ENCODE measurements at regions not wholly inside any gene's neighbourhood (a gene's known extent, or its start where the extent isn't known, plus 50 kb on each side); places are given as distances from the start of the nearest gene placed in this dataset.

DNA sequence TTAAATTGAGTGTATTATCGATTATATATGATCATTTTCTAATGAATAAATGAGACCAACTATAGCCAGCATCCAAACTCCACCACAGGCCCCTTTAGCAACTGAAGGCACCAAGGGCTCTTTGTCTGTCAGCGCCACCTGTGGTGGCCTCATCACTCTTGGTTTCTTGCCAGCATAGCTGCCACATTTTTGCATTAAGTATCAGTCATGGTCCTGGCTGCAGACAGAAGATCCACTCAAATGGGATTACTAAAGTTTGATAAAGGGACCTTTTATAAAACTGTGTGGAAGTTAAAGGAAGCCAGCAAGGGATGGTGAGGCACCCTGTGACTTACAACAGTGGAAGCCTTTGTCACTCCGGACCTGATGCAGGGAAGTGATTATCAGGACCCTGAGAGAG, 162.9 kb downstream of the C6orf118 start:
- no peak for TF ChIP-seq RAD21 (IDR thresholded peaks at IDR 0.05; ENCODE audit: low read depth)
- TF ChIP-seq TCF12 (IDR thresholded peaks at IDR 0.05; ENCODE audit: low read depth) = no peak
- TF ChIP-seq, protein P1, sequence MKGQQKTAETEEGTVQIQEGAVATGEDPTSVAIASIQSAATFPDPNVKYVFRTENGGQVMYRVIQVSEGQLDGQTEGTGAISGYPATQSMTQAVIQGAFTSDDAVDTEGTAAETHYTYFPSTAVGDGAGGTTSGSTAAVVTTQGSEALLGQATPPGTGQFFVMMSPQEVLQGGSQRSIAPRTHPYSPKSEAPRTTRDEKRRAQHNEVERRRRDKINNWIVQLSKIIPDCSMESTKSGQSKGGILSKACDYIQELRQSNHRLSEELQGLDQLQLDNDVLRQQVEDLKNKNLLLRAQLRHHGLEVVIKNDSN (IDR thresholded peaks at IDR 0.05) = no peak
- TF ChIP-seq FOXM1 (IDR thresholded peaks at IDR 0.05; ENCODE audit: borderline replicate concordance, low read depth) = no peak
- TF ChIP-seq TAF1 (IDR thresholded peaks at IDR 0.05; ENCODE audit: low read depth) = no peak
- no peak for TF ChIP-seq CREB1 (IDR thresholded peaks at IDR 0.05; ENCODE audit: low read depth)
- no peak for TF ChIP-seq CEBPB (IDR thresholded peaks at IDR 0.05)
- no peak for TF ChIP-seq TEAD4 (IDR thresholded peaks at IDR 0.05)
- TF ChIP-seq NFIC (IDR thresholded peaks at IDR 0.05) = no peak
- TF ChIP-seq ZBTB7A (IDR thresholded peaks at IDR 0.05; ENCODE audit: low read depth) = no peak
- TF ChIP-seq, protein P2, sequence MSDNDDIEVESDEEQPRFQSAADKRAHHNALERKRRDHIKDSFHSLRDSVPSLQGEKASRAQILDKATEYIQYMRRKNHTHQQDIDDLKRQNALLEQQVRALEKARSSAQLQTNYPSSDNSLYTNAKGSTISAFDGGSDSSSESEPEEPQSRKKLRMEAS (IDR thresholded peaks at IDR 0.05) = no peak
- TF ChIP-seq YY1 (IDR thresholded peaks at IDR 0.05; ENCODE audit: low read depth) = no peak
- no peak for TF ChIP-seq EGR1 (IDR thresholded peaks at IDR 0.05)
- TF ChIP-seq EP300 (IDR thresholded peaks at IDR 0.05; ENCODE audit: borderline replicate concordance) = no peak
- TF ChIP-seq, protein P3, sequence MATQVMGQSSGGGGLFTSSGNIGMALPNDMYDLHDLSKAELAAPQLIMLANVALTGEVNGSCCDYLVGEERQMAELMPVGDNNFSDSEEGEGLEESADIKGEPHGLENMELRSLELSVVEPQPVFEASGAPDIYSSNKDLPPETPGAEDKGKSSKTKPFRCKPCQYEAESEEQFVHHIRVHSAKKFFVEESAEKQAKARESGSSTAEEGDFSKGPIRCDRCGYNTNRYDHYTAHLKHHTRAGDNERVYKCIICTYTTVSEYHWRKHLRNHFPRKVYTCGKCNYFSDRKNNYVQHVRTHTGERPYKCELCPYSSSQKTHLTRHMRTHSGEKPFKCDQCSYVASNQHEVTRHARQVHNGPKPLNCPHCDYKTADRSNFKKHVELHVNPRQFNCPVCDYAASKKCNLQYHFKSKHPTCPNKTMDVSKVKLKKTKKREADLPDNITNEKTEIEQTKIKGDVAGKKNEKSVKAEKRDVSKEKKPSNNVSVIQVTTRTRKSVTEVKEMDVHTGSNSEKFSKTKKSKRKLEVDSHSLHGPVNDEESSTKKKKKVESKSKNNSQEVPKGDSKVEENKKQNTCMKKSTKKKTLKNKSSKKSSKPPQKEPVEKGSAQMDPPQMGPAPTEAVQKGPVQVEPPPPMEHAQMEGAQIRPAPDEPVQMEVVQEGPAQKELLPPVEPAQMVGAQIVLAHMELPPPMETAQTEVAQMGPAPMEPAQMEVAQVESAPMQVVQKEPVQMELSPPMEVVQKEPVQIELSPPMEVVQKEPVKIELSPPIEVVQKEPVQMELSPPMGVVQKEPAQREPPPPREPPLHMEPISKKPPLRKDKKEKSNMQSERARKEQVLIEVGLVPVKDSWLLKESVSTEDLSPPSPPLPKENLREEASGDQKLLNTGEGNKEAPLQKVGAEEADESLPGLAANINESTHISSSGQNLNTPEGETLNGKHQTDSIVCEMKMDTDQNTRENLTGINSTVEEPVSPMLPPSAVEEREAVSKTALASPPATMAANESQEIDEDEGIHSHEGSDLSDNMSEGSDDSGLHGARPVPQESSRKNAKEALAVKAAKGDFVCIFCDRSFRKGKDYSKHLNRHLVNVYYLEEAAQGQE (IDR thresholded peaks at IDR 0.05; ENCODE audit: low read depth) = no peak

DNA sequence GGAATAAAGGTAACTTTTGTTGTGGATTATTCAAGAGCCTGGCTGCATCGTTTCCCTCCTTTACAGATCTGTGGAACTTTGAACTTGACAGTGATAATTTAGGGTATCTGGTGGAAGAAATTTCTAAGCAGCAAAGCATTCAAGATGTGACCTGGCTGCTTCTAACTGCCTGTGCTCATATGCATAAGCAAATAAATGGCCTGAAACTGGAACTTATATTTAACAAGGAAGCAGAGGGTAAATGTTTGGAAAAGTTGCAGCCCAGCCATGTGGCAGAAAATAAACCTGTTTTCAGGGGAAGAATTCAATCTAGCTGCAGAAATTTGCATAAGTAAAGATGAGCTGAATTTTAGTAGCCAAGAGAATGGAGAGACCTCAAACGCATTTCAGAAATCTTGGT, 173.5 kb downstream of the C6orf118 start:
- TF ChIP-seq FOXM1 (IDR thresholded peaks at IDR 0.05; ENCODE audit: borderline replicate concordance, low read depth) (no peak), EP300 (IDR thresholded peaks at IDR 0.05; ENCODE audit: borderline replicate concordance) (no peak), EGR1 (IDR thresholded peaks at IDR 0.05) (no peak)

DNA sequence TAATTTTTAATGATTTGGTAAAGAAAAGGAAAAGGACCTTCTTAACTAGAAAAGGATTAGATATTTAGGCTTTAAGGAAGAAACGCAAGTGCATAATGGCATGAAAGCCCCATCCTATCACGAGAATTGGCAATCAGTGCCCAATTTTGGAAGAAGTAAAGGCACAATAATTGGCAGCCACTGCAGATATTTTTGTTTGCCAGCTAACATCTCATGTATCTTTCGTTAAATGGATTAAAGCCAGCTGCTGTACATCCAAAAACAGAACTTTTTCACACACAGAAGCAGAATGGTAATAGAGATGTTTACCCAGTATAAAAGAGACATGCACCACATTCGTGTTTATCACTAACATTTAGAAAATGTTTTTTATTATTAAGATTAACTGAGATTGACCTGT, 180.3 kb downstream of the C6orf118 start:
- TF ChIP-seq RAD21 (IDR thresholded peaks at IDR 0.05; ENCODE audit: low read depth) (no peak), CREB1 (IDR thresholded peaks at IDR 0.05; ENCODE audit: low read depth) (no peak), EP300 (IDR thresholded peaks at IDR 0.05; ENCODE audit: borderline replicate concordance) (no peak), TAF1 (IDR thresholded peaks at IDR 0.05; ENCODE audit: low read depth) (no peak), TEAD4 (IDR thresholded peaks at IDR 0.05) (no peak), FOXM1 (IDR thresholded peaks at IDR 0.05; ENCODE audit: borderline replicate concordance, low read depth) (no peak), YY1 (IDR thresholded peaks at IDR 0.05; ENCODE audit: low read depth) (no peak), CEBPB (IDR thresholded peaks at IDR 0.05) (no peak), NFIC (IDR thresholded peaks at IDR 0.05) (no peak), EGR1 (IDR thresholded peaks at IDR 0.05) (no peak), TCF12 (IDR thresholded peaks at IDR 0.05; ENCODE audit: low read depth) (no peak), ZBTB7A (IDR thresholded peaks at IDR 0.05; ENCODE audit: low read depth) (no peak)
- TF ChIP-seq, protein P1 (IDR thresholded peaks at IDR 0.05) = no peak
- TF ChIP-seq, protein P3 (IDR thresholded peaks at IDR 0.05; ENCODE audit: low read depth) = no peak
- TF ChIP-seq, protein P2 (IDR thresholded peaks at IDR 0.05) = no peak

DNA sequence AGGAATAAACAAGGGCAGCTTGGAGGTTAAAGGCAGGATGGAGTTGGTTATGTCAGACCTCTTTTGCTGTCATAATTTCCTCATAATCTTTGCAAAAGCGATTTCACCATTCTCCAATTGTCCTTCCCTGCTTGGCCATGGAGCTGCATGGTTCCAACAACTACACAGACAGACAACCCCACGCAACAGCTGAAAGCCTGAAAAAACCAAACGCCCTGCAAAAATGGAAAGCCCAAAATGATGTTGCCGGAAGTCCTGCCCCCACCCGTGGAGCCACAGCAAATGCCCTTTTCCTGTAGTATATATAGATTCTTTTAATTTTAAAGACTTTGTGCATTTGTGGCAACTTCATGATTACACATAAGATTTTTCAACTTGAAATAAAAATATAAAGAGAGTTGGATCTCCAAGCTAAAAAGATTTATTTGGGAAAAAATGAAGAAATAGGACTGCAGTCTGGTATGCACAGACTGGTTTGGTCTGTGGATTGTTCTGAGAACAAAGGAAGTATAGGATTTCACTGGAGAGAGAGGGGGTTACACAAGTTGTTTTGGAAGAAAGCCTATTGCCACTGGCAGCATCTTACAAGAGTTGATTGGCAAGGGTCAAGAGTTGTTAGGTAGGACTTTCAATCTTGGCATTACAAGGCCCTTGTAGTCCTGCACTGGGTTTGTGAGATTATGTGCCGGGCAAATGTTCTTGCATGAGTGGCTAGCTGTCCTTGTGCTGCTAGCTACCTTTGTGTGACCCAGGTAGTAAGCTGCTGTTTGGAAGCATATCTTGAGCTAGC, 190.0 kb downstream of the C6orf118 start:
- peak; percentile 48 for TF ChIP-seq NFIC (IDR thresholded peaks at IDR 0.05)
- peak; percentile 68 for TF ChIP-seq CEBPB (IDR thresholded peaks at IDR 0.05)
- TF ChIP-seq FOXM1 (IDR thresholded peaks at IDR 0.05; ENCODE audit: borderline replicate concordance, low read depth) = no peak

DNA sequence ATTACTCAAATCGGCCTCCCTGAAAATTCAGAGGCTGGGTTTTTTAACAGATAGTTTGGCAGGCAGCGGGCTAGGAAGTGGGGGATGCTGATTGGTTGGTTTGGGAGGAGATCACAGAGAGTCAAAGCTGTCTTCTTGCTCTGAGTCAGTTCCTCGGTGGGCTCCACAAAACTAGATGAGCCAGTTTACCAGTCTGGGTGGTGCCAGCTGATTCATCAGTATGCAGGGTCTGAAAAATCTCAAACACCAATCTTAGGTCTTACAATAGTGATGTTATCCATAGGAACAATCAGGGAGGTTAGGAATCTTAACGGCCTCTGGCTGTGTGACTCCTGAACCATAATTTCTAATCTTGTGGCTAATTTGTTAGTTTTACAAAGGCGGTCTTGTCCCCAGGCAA, 190.7 kb downstream of the C6orf118 start:
- TF ChIP-seq, protein P2 (IDR thresholded peaks at IDR 0.05) = no peak
- TF ChIP-seq EGR1 (IDR thresholded peaks at IDR 0.05) = no peak
- TF ChIP-seq TCF12 (IDR thresholded peaks at IDR 0.05; ENCODE audit: low read depth) = no peak
- no peak for TF ChIP-seq NFIC (IDR thresholded peaks at IDR 0.05)
- no peak for TF ChIP-seq CREB1 (IDR thresholded peaks at IDR 0.05; ENCODE audit: low read depth)

DNA sequence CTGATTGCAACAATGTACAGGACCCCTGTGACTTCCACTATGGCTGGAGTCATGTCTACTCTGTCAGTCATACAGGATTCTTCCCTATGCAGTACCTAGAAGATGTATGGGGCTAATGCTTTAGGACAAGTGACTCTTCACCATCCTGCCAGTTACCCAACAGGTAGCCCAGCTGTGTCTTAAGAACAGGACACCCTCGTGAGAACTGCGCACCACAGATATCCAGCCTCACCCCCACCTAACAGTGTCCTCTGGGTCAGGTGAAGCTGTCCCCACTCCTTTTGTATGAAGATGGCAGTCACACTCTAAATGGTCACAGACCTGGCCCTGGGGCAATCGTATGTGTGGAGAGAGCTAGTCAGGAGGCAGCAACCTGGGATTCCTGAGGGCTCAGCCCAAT, 191.6 kb downstream of the C6orf118 start:
- TF ChIP-seq RAD21 (IDR thresholded peaks at IDR 0.05; ENCODE audit: low read depth) = no peak
- TF ChIP-seq CREB1 (IDR thresholded peaks at IDR 0.05; ENCODE audit: low read depth) = no peak
- TF ChIP-seq YY1 (IDR thresholded peaks at IDR 0.05; ENCODE audit: low read depth) = no peak
- no peak for TF ChIP-seq FOXM1 (IDR thresholded peaks at IDR 0.05; ENCODE audit: borderline replicate concordance, low read depth)
- no peak for TF ChIP-seq EGR1 (IDR thresholded peaks at IDR 0.05)
- TF ChIP-seq, protein P3 (IDR thresholded peaks at IDR 0.05; ENCODE audit: low read depth) = no peak
- TF ChIP-seq NFIC (IDR thresholded peaks at IDR 0.05) = no peak
- TF ChIP-seq TAF1 (IDR thresholded peaks at IDR 0.05; ENCODE audit: low read depth) = no peak
- TF ChIP-seq ZBTB7A (IDR thresholded peaks at IDR 0.05; ENCODE audit: low read depth) = no peak
- no peak for TF ChIP-seq TEAD4 (IDR thresholded peaks at IDR 0.05)
- no peak for TF ChIP-seq EP300 (IDR thresholded peaks at IDR 0.05; ENCODE audit: borderline replicate concordance)
